T-cell (primary cell): ENCODE measurements at regions not wholly inside any gene's neighbourhood (a gene's known extent, or its start where the extent isn't known, plus 50 kb on each side); places are given as distances from the start of the nearest gene placed in this dataset.

Experiments used
- ATAC-seq, 4 experiments: fragments of 200-7000 bp in 3 of 4; fragments of 150-1000 bp in 1 of 4; cut with Tn5 transposase; replicated peaks in 1 of 4; 1 replicate in 3 of 4; 2 replicates in 1 of 4; pipeline ENCODE4 v1.10.0; 2021; ENCODE audit warnings: moderate library complexity in 3 of 4, mild to moderate bottlenecking in 2 of 4, moderate number of reproducible peaks in 1 of 4
- CTCF ChIA-PET, 2 donors: fragments of 300-600 bp; sonication (Branson Sonifier 250); formaldehyde crosslinking; loops; one replicate each; lab custom pipeline; 2022; ENCODE audit warnings: antibody characterized with exemption in 2 of 2; lab: Charles Lee
- POLR2A ChIA-PET, 2 donors: fragments of 300-600 bp; sonication (Branson Sonifier 250); formaldehyde crosslinking; loops; one replicate each; lab custom pipeline; 2022; ENCODE audit warnings: antibody characterized with exemption in 2 of 2; lab: Charles Lee
- DNase-seq, 35 experiments: peaks; one replicate each; pipeline versions ENCODE4 v3.0.0 to v3.0.0-alpha.2; 2013 to 2023
- H3K27ac ChIP-seq: one replicate; pipeline ENCODE4 v1.5.1; 2013; ENCODE audit warnings: low read length
- H3K27me3 ChIP-seq, 2 experiments: replicated peaks in 1 of 2; 1 replicate in 1 of 2; 2 replicates in 1 of 2; pipeline versions ENCODE4 v1.6.1 to v1.7.0; 2013; ENCODE audit warnings: low read length in 1 of 2, mixed read lengths in 1 of 2; ENCODE audit not compliant: control insufficient read depth in 2 of 2, insufficient read depth in 2 of 2; ENCODE audit errors: extremely low read depth in 1 of 2
- H3K36me3 ChIP-seq, 2 donors: 1 replicate in 1 of 2; 2 replicates in 1 of 2; pipeline versions ENCODE4 v1.6.1 to v1.7.0; 2013; ENCODE audit warnings: low read length in 1 of 2; ENCODE audit not compliant: control insufficient read depth in 2 of 2, insufficient read depth in 1 of 2; ENCODE audit errors: extremely low read depth in 1 of 2
- H3K4me1 ChIP-seq, 2 experiments: 1 replicate in 1 of 2; 2 replicates in 1 of 2; pipeline versions ENCODE4 v1.6.1 to v1.7.0; 2013; ENCODE audit warnings: low read length in 2 of 2, mixed read lengths in 1 of 2; ENCODE audit not compliant: insufficient read depth in 2 of 2, control insufficient read depth in 1 of 2; ENCODE audit errors: extremely low read depth in 1 of 2
- H3K4me3 ChIP-seq, 2 donors: 1 replicate in 1 of 2; 2 replicates in 1 of 2; pipeline versions ENCODE4 v1.5.1 to v1.7.0; 2013; ENCODE audit warnings: mild to moderate bottlenecking in 2 of 2, low read length in 1 of 2, moderate library complexity in 1 of 2; ENCODE audit not compliant: control insufficient read depth in 1 of 2; ENCODE audit errors: extremely low read depth in 1 of 2
- H3K9me3 ChIP-seq: 2 replicates; pipeline ENCODE4 v1.7.0; 2013
- H3K27ac Mint-ChIP-seq, 2 donors: one replicate each; pipeline ENCODE4 v1.8.0; 2020 to 2021; ENCODE audit warnings: mild to moderate bottlenecking in 2 of 2, mixed read lengths in 2 of 2
- H3K27me3 Mint-ChIP-seq, 2 donors: one replicate each; pipeline ENCODE4 v1.8.0; 2021 to 2022; ENCODE audit warnings: mixed read lengths in 2 of 2
- H3K36me3 Mint-ChIP-seq: one replicate; pipeline ENCODE4 v1.8.0; 2021; ENCODE audit warnings: mixed read lengths
- H3K4me1 Mint-ChIP-seq, 3 donors: one replicate each; pipeline ENCODE4 v1.8.0; 2020 to 2022; ENCODE audit warnings: mixed read lengths in 3 of 3, mild to moderate bottlenecking in 1 of 3
- H3K4me3 Mint-ChIP-seq, 3 donors: one replicate each; pipeline ENCODE4 v1.8.0; 2020 to 2022; ENCODE audit warnings: mild to moderate bottlenecking in 3 of 3, mixed read lengths in 3 of 3, moderate library complexity in 3 of 3
- H3K9me3 Mint-ChIP-seq, 3 donors: one replicate each; pipeline ENCODE4 v1.8.0; 2020 to 2022; ENCODE audit warnings: mixed read lengths in 3 of 3
- WGBS: methylation state at CpG from one replicate; pipeline ENCODE4 v1.1.5; 2013; ENCODE audit warnings: missing lambda C conversion rate; ENCODE audit not compliant: insufficient coverage; 5-methylcytosine and 5-hydroxymethylcytosine counted together

GRCh38 chr5:121525706-121526105, 326.0 kb upstream of the FTMT start:
- H3K4me1 ChIP-seq, result no peaks in the 10 kb centered on the region
- H3K27me3 ChIP-seq, result no peaks in the 10 kb centered on the region
- POLR2A ChIA-PET, result no interaction called here
- CTCF ChIA-PET, result no interaction called here
- peaks cover 4% of the 10 kb centered on the region for H3K9me3 ChIP-seq
- H3K27ac ChIP-seq, result no peak overlapping the region
- no peak overlapping the region for H3K4me3 ChIP-seq
- H3K9me3 Mint-ChIP-seq, result peaks cover 0 to 14% (median 6%) of the 10 kb centered on the region in 3 donors
- no peaks in the 10 kb centered on the region for H3K36me3 ChIP-seq
- H3K27ac Mint-ChIP-seq, result no peak overlapping the region
- H3K27me3 Mint-ChIP-seq, result no peaks in the 10 kb centered on the region
- no peak overlapping the region for H3K4me3 Mint-ChIP-seq
- no peaks in the 10 kb centered on the region for H3K36me3 Mint-ChIP-seq
- DNase-seq, result no peak
- WGBS, result no CpG with 5 or more reads among the region's 3 CpGs
- no peaks in the 10 kb centered on the region for H3K4me1 Mint-ChIP-seq
- no peak for ATAC-seq

- Histone ChIP-seq H3K4me1 (no peaks in the 10 kb centered on the region), H3K27ac (no peak overlapping the region), H3K27me3 (no peaks in the 10 kb centered on the region), H3K9me3 (peaks cover 1% of the 10 kb centered on the region), H3K36me3 (no peaks in the 10 kb centered on the region), H3K4me3 (no peak overlapping the region)
- Mint-ChIP-seq H3K4me1 (no peaks in the 10 kb centered on the region), H3K4me3 (no peak overlapping the region), H3K9me3 (peaks cover 0 to 14% (median 6%) of the 10 kb centered on the region in 3 donors), H3K27me3 (no peaks in the 10 kb centered on the region), H3K27ac (no peak overlapping the region), H3K36me3 (no peaks in the 10 kb centered on the region)
- CTCF ChIA-PET, result no interaction called here
- no CpG with 5 or more reads among the region's 1 CpG for WGBS
- ATAC-seq (no peak), DNase-seq (no peak)
- POLR2A ChIA-PET, result no interaction called here
These were observed 324.8 kb upstream of the FTMT start for GRCh38 chr5:121526908-121527307.

- no peaks in the 10 kb centered on the region for H3K36me3 Mint-ChIP-seq
These were observed 317.9 kb upstream of the FTMT start for GRCh38 chr5:121533814-121534213.

GRCh38 chr5:121550989-121551388, 300.7 kb upstream of the FTMT start:
- ChIA-PET POLR2A (no interaction called here), CTCF (no interaction called here)
- Histone ChIP-seq H3K4me3 (no peak overlapping the region), H3K4me1 (no peaks in the 10 kb centered on the region), H3K36me3 (no peaks in the 10 kb centered on the region), H3K9me3 (no peaks in the 10 kb centered on the region), H3K27ac (no peak overlapping the region), H3K27me3 (no peaks in the 10 kb centered on the region)
- no peak overlapping the region for H3K4me3 Mint-ChIP-seq
- DNase-seq (no peak), ATAC-seq (no peak)
- no peaks in the 10 kb centered on the region for H3K36me3 Mint-ChIP-seq
- no peaks in the 10 kb centered on the region for H3K27me3 Mint-ChIP-seq
- H3K4me1 Mint-ChIP-seq, result no peaks in the 10 kb centered on the region
- peaks cover 0 to 6% (median 3%) of the 10 kb centered on the region in 3 donors for H3K9me3 Mint-ChIP-seq
- H3K27ac Mint-ChIP-seq, result no peak overlapping the region

More at GRCh38 chr5:121533814-121534213, 317.9 kb upstream of the FTMT start:
- Histone ChIP-seq H3K9me3 (no peaks in the 10 kb centered on the region), H3K4me1 (no peaks in the 10 kb centered on the region), H3K4me3 (no peak overlapping the region), H3K27me3 (no peaks in the 10 kb centered on the region), H3K27ac (no peak overlapping the region), H3K36me3 (no peaks in the 10 kb centered on the region)
- ChIA-PET CTCF (no interaction called here), POLR2A (no interaction called here)
- Mint-ChIP-seq H3K27ac (no peak overlapping the region), H3K9me3 (peaks cover 12 to 17% (median 16%) of the 10 kb centered on the region in 3 donors), H3K4me3 (no peak overlapping the region), H3K4me1 (no peaks in the 10 kb centered on the region), H3K27me3 (no peaks in the 10 kb centered on the region)
- no peak for ATAC-seq
- WGBS, result no CpG with 5 or more reads among the region's 3 CpGs
- DNase-seq, result no peak

- H3K4me1 ChIP-seq, result no peaks in the 10 kb centered on the region
- H3K4me3 ChIP-seq, result no peak overlapping the region
- H3K36me3 ChIP-seq, result no peaks in the 10 kb centered on the region
- no peak overlapping the region for H3K27ac ChIP-seq
- Mint-ChIP-seq H3K4me3 (no peak overlapping the region), H3K4me1 (no peaks in the 10 kb centered on the region), H3K27me3 (no peaks in the 10 kb centered on the region), H3K36me3 (no peaks in the 10 kb centered on the region), H3K9me3 (peaks cover 7 to 15% (median 14%) of the 10 kb centered on the region in 3 donors), H3K27ac (no peak overlapping the region)
- ChIA-PET POLR2A (no interaction called here), CTCF (no interaction called here)
- no peaks in the 10 kb centered on the region for H3K27me3 ChIP-seq
- DNase-seq (no peak), ATAC-seq (no peak)
- no peaks in the 10 kb centered on the region for H3K9me3 ChIP-seq
These were observed 291.9 kb upstream of the FTMT start for GRCh38 chr5:121559832-121560231.

- no CpG with 5 or more reads among the region's 1 CpG for WGBS
- Mint-ChIP-seq H3K27ac (no peak overlapping the region), H3K27me3 (no peaks in the 10 kb centered on the region), H3K36me3 (no peaks in the 10 kb centered on the region), H3K4me1 (no peaks in the 10 kb centered on the region), H3K4me3 (no peak overlapping the region), H3K9me3 (peaks cover 4 to 6% (median 5%) of the 10 kb centered on the region in 3 donors)
- no peak for DNase-seq
- Histone ChIP-seq H3K27ac (no peak overlapping the region), H3K4me3 (no peak overlapping the region), H3K27me3 (no peaks in the 10 kb centered on the region), H3K4me1 (no peaks in the 10 kb centered on the region), H3K36me3 (no peaks in the 10 kb centered on the region), H3K9me3 (no peaks in the 10 kb centered on the region)
- no peak for ATAC-seq
- ChIA-PET POLR2A (no interaction called here), CTCF (no interaction called here)
These were observed 279.6 kb upstream of the FTMT start for GRCh38 chr5:121572061-121572460.

- no peak overlapping the region for H3K27ac ChIP-seq
- no peaks in the 10 kb centered on the region for H3K4me1 Mint-ChIP-seq
- no peaks in the 10 kb centered on the region for H3K27me3 ChIP-seq
- H3K4me3 Mint-ChIP-seq, result no peak overlapping the region
- ATAC-seq, result no peak
- H3K4me3 ChIP-seq, result no peak overlapping the region
- WGBS, result no CpG with 5 or more reads among the region's 1 CpG
- peaks cover 4 to 6% (median 5%) of the 10 kb centered on the region in 3 donors for H3K9me3 Mint-ChIP-seq
- DNase-seq, result no peak
- no peaks in the 10 kb centered on the region for H3K36me3 Mint-ChIP-seq
- ChIA-PET POLR2A (no interaction called here), CTCF (no interaction called here)
- no peaks in the 10 kb centered on the region for H3K9me3 ChIP-seq
- H3K36me3 ChIP-seq, result no peaks in the 10 kb centered on the region
- H3K4me1 ChIP-seq, result no peaks in the 10 kb centered on the region
- H3K27me3 Mint-ChIP-seq, result no peaks in the 10 kb centered on the region
- no peak overlapping the region for H3K27ac Mint-ChIP-seq
These were observed 277.8 kb upstream of the FTMT start for GRCh38 chr5:121573721-121574382.
